Spleen (tissue), 7 donors: ENCODE measurements at regions not wholly inside any gene's neighbourhood (a gene's known extent, or its start where the extent isn't known, plus 50 kb on each side); places are given as distances from the start of the nearest gene placed in this dataset.

Experiments used
- CTCF ChIP-seq, 11 experiments: fragments of 200-600 bp in 7 of 11; fragments of 450-650 bp in 4 of 11; sonication (generic) in 4 of 11; IDR thresholded peaks in 8 of 11; conservative IDR thresholded peaks in 3 of 11; 1 replicate in 7 of 11; 2 replicates in 4 of 11; pipeline versions ENCODE4 v1.4.0 to v1.8.0; 2016 to 2021; ENCODE audit warnings: antibody characterized with exemption in 11 of 11, inconsistent platforms in 4 of 11, mild to moderate bottlenecking in 1 of 11
- POLR2A ChIP-seq, 3 donors: fragments of 450-650 bp; IDR thresholded peaks; one replicate each; pipeline ENCODE4 v1.5.1; 2017; ENCODE audit warnings: antibody characterized with exemption in 3 of 3, mild to moderate bottlenecking in 1 of 3
- POLR2AphosphoS5 ChIP-seq, 3 donors: sonication (generic); formaldehyde crosslinking; IDR thresholded peaks; one replicate each; pipeline ENCODE4 v1.5.1; 2017; ENCODE audit warnings: antibody characterized with exemption in 3 of 3
- donor health status: DM: no; HTN: no; CAD: no; lungs with moderate emphysema.
- donor health status: DM: no; HTN: no; CAD: no.
- donor health status: DM: no; HTN: no; CAD: no.

GRCh38 chr12:97305651-97306050 lies 157.0 kb upstream of the RMST start:
- no peak for TF ChIP-seq CTCF (IDR thresholded peaks at IDR 0.05 in 8 of 11, conservative IDR thresholded peaks at IDR 0.05 in 3 of 11)
- no peak for TF ChIP-seq POLR2A (IDR thresholded peaks at IDR 0.05)
- TF ChIP-seq POLR2AphosphoS5 (IDR thresholded peaks at IDR 0.05): no peak
